Muscle of back (tissue), 3 donors: ENCODE measurements at regions not wholly inside any gene's neighbourhood (a gene's known extent, or its start where the extent isn't known, plus 50 kb on each side); places are given as distances from the start of the nearest gene placed in this dataset.
A peak's percentile ranks its signal among the peaks of the same experiment; 100 is the strongest.
"Not testable (repeated sequence)": the region's sequence is repeated elsewhere in the genome, so short reads cannot be mapped to it uniquely, and the experiment has no call there.

ENCODE experiments used
- DNase-seq, 3 donors: peaks; one replicate each; pipeline versions ENCODE4 v3.0.0 to v3.0.0-alpha.2; 2013

GRCh38 chr4:111031001-111031579, 408.2 kb upstream of the PITX2 start:
- DNase-seq: peak in 1 of 3 donors; percentile 59

- DNase-seq: peak in 1 of 3 donors; percentile 19
Measured at GRCh38 chr4:111031596-111031995, 408.7 kb upstream of the PITX2 start.

GRCh38 chr4:111037591-111038360, 414.9 kb upstream of the PITX2 start:
- DNase-seq: peak; percentile 9 to 24 (median 14)

DNA sequence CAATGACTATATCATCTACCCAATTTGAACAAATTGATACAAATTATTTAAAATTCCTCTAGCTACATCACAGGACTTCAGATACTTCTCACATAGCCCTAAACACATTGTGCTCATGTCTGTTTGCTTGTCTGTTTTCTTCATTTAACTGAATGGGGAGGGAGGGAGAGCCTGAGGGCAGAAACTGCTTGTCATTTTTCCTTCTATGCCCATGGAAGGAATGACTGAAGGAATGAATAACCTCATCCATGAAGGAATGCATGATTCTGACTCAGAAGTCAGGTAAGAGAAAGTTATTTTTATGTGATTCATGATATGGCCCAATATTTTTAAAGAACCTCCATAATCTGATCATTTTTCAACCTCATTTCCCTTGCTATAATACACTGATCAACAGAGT, 418.0 kb upstream of the PITX2 start:
- DNase-seq: no peak

- DNase-seq: no peak
Measured at GRCh38 chr4:111043286-111043685, 420.4 kb upstream of the PITX2 start.

- DNase-seq: no peak
Measured at GRCh38 chr4:111045992-111046391, 423.1 kb upstream of the PITX2 start.

DNA sequence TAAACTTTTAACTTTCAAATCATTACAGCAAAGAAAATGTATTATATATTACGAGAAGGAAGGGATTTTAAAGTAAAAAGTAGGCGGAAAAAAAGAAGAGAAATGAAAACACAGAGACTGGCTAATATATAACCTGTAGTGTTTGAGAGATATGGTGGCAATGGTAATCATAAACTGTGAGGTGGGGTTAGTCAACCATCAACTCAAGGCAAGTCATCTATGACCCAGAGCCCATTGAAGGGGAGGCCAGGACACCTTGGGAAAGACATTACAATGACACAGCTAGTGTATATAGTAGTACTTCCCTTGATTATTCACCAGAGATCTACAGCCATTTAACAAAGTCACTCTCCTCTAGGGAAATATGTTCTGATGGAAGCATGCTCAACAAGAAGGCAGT, 423.9 kb upstream of the PITX2 start:
- no peak for DNase-seq

DNA sequence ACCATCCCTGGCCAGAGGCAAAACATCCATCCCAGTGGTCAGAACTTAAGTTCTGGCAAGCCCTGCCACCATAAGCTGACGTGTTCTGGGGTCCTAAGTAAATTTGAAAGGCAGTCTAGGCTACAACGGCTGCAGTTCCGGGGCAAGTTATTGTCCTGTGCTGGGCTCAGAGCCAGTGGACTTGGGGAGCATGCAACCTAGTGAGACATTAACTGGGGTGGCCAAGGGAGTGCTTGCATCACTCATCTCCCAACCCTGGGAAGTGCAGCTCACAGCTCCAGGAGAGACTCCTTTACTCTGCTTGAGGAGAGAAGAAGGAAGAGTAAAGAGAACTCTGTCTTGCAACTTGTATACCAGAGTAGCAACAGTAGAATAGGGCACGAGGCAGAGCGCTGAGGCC, 425.4 kb upstream of the PITX2 start:
- no peak for DNase-seq

- DNase-seq: peak in 1 of 3 donors; percentile 79
Measured at GRCh38 chr4:111064342-111064993, 441.6 kb upstream of the PITX2 start.

DNA sequence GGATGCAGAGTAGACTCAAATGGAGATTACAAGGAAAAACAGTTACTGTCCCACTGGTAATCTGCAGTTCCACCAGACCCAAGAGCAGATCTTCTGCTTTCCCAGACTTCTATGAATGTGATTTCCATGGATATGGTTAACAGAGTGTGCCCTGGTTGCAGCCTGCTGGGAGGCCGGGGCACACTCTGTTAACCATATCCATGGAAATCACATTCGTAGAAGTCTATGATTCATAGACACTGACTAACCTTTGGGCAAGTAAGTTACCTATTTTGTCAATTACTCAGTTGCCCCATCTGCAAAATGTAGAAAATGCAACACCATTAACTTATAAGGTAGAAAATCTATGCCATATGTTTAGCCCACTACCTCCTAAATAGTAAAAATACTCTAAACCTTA, 443.1 kb upstream of the PITX2 start:
- no peak for DNase-seq

GRCh38 chr4:111066447-111066846, 443.6 kb upstream of the PITX2 start:
- peak in 1 of 3 donors; percentile 13 for DNase-seq

- DNase-seq: peak in 1 of 3 donors; percentile 11
Measured at GRCh38 chr4:111066887-111067286, 444.0 kb upstream of the PITX2 start.

DNA sequence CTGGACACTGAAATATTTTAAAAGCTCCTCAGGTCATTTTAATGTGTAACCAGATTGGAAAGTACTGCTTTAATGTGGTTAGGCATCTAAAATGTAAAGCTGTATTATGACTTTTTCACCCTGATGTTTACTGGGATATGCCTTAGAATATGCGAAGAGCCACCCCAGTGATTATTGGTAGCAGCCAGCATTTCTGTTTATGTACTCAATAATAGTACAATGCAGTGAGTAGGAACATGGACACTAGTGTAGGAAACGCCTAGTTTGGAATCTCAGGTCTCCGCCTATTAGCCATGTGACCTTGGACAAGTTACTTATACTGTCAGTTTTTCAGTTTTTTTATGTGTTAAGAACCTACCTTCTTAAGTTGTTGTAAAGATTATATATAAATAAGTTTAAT, 446.0 kb upstream of the PITX2 start:
- no peak for DNase-seq

GRCh38 chr4:111070390-111070789, 447.5 kb upstream of the PITX2 start:
- DNase-seq: no peak

DNA sequence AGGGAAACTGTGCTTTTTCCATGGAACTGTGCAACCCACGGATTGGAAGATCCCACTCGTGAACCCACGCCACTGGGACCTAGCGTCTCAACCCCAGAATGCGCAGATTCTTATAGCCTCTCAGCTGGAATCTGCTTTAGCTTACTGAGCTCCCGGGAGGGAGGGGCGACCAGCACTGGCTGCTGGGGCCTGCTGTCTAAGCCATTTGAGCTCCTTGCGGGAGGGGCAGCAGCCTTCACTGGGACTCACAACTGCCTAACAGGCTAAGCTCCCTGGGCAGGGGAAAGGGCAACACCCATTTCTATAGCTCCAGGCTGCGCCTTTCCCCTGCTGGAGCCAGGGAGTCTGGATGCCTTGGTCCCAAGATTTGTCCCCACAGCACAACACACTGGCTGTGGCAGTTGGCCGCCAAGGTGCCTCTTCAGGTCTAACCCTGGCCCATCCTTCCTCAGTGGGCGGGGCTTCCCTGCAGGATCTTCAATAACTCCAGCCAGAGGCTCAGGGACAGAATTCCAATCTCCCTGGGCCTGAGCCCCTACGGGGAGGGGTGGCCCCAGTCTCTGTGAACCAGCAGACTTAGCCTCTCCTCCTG, 451.7 kb upstream of the PITX2 start:
- no peak for DNase-seq

- not testable (repeated sequence) for DNase-seq
Measured at GRCh38 chr4:111076299-111076698, 453.4 kb upstream of the PITX2 start.

DNA sequence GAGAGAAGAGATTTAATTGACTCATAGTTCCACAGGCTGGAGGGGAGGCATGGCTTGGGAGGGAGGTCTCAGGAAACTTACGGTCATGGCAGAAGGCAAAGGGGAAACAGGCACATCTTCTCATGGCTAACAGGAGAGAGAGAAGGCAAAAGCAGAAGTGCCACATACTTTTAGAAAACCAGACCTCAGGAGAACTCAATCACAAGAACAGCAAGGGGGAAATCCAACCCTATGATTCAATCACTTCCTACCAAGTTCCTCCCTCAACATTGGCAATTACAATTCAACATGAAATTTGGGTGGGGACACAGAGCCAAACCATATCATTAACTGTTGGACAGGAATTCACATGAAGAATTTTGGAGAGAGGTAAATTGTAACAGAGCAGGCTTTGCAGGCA, 485.3 kb upstream of the PITX2 start:
- no peak for DNase-seq

GRCh38 chr4:111113591-111113990, 490.7 kb upstream of the PITX2 start:
- no peak for DNase-seq

DNA sequence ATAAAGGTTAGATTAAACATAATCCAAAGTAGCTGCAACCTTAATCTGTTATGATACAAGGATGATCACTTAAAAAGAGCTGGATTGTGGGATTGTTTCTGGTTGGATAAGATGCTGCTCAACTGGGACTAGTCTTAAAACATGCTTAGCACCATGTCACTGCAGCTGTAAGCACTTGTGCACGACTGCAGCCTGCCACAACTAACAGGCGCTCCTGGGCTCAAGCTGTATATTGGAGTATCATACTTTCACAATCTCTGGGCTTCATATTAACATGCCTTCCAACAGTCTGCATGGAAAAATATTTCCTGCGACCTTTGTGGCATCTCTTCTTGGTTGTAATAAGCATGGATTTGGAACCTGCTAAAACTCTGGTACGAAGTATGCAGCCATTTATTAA, 493.0 kb upstream of the PITX2 start:
- DNase-seq: no peak

GRCh38 chr4:111120191-111120590, 497.3 kb upstream of the PITX2 start:
- no peak for DNase-seq

DNA sequence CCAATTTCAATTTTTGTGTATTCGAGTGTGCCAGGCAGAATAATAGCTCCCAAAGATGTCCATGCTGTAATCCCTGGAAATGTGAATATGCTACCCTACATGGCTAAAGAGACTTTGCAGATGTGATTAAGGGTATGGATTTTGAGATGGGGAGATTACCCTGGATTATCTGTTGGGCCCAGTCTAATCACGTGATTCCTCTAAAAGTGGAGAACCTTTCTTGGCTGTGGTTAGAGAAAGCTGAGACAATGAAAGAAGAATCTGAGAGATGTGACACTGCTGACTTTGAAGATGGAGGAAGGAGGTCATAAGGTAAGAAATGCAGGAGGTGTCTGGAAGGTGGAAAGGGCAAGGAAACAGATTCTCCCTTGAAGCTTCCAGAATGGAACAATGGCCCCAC, 503.5 kb upstream of the PITX2 start:
- no peak for DNase-seq

GRCh38 chr4:111127841-111128240, 505.0 kb upstream of the PITX2 start:
- DNase-seq: no peak

DNA sequence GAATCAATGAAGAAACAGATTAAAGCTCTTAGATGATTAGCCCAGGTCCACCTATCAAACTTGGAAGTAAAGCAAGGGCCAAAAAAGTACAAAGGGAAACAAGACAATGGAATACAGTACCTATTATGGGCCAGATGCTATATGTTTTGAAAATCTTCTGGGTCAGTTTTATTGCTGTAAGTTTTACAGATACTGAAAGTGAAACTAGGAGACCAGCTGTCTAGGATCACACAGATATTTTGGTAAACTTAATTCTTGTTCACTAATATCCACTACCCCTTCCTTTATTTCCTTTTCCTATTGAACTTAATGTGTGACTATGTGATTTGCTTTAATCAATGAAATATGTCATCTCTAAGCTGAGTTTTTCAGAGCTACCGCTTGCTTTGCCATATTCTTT, 505.4 kb upstream of the PITX2 start:
- DNase-seq: no peak
